SK-N-MC (cell line): ENCODE measurements at regions not wholly inside any gene's neighbourhood (a gene's known extent, or its start where the extent isn't known, plus 50 kb on each side); places are given as distances from the start of the nearest gene placed in this dataset.

ENCODE experiments used
- EZH2 ChIP-seq: fragments of 200-600 bp; sonication (generic); IDR thresholded peaks from one replicate; pipeline ENCODE4 v1.6.1; 2017; ENCODE audit warnings: antibody characterized with exemption
- FOXP2 ChIP-seq: optimal IDR thresholded peaks from 2 replicates; pipeline ENCODE3; 2011; ENCODE audit warnings: mild to moderate bottlenecking, moderate library complexity; ENCODE audit not compliant: insufficient read depth; ENCODE audit errors: extremely low read length, control extremely low read depth

GRCh38 chr4:71163317-71163716 is 169.9 kb downstream of the DCK start:
- no peak for TF ChIP-seq EZH2
- no peak for TF ChIP-seq FOXP2
